ENCODE measurements at regions not wholly inside any gene's neighbourhood (a gene's known extent, or its start where the extent isn't known, plus 50 kb on each side); places are given as distances from the start of the nearest gene placed in this dataset.

DNA sequence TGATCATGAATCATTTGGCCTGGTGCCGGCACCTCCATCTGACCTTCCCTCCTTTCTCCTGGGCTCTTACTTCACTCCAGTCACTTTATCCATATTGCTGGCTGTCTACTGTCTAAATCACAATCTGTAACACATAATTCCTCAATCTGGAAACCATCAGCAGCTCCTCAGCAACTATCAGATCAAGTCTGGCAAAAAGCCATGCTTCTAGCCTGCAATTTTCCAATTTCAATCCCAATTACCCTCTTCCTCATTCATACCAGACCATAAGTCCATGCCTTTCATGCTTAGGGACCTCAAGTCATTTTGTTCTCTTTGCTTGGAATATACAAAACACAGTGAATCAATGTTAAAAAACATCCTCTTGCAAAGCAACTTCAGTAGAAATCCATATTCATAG, 882.8 kb upstream of the ANO3 start:
- H3K4me2 ChIP-seq (ENCODE audit: low read length): no peak overlapping the region
- ChIA-PET POLR2A (no interaction called here), CTCF (ENCODE audit: unreplicated experiment) (no interaction called here)
- H3K4me3 ChIP-seq (ENCODE audit: low read depth, low read length, poor library complexity, severe bottlenecking): no peak overlapping the region
- no peaks in the 10 kb centered on the region for H3K36me3 ChIP-seq (ENCODE audit: insufficient read depth, low read length)
- H3K9me3 ChIP-seq (ENCODE audit: low read length): no peaks in the 10 kb centered on the region
- H3K27ac ChIP-seq (ENCODE audit: low read depth, low read length, poor library complexity, severe bottlenecking): no peak overlapping the region
- no TSS peak for BruUV-seq (replicated peaks)
- intact Hi-C loops (cut with micrococcal nuclease; ENCODE audit: unreplicated experiment): no loop called here
- no peaks in the 10 kb centered on the region for H4K20me1 ChIP-seq (ENCODE audit: insufficient read depth, low read length)
- H3K4me1 ChIP-seq (ENCODE audit: insufficient read depth, low read length, poor library complexity, severe bottlenecking): no peaks in the 10 kb centered on the region
- no peak for DNase-seq (ENCODE audit: low spot score)
- no peaks in the 10 kb centered on the region for H3K79me2 ChIP-seq (ENCODE audit: insufficient read depth, low read depth, low read length)
- no peaks in the 10 kb centered on the region for H3K9me2 ChIP-seq (ENCODE audit: insufficient read depth, low read length)
- TF ChIP-seq EZH2phosphoT487 (IDR thresholded peaks at IDR 0.05; ENCODE audit: borderline replicate concordance, low read depth, low read length): no peak
- TF ChIP-seq CTCF (conservative IDR thresholded peaks at IDR 0.05; ENCODE audit: low read length): no peak
- no peak overlapping the region for H2AFZ ChIP-seq (ENCODE audit: low read length)

GRCh38 chr11:25453471-25453870, 878.5 kb upstream of the ANO3 start:
- CTCF ChIA-PET (ENCODE audit: unreplicated experiment): no interaction called here
- H3K9me2 ChIP-seq (ENCODE audit: insufficient read depth, low read length): no peaks in the 10 kb centered on the region
- H3K36me3 ChIP-seq (ENCODE audit: insufficient read depth, low read length): no peaks in the 10 kb centered on the region
- no peak overlapping the region for H3K27ac ChIP-seq (ENCODE audit: low read depth, low read length, poor library complexity, severe bottlenecking)
- no peaks in the 10 kb centered on the region for H3K4me1 ChIP-seq (ENCODE audit: insufficient read depth, low read length, poor library complexity, severe bottlenecking)
- H3K4me2 ChIP-seq (ENCODE audit: low read length): no peak overlapping the region
- no peaks in the 10 kb centered on the region for H3K79me2 ChIP-seq (ENCODE audit: insufficient read depth, low read depth, low read length)
- H2AFZ ChIP-seq (ENCODE audit: low read length): no peak overlapping the region
- no peak for DNase-seq (ENCODE audit: low spot score)
- no peaks in the 10 kb centered on the region for H3K9me3 ChIP-seq (ENCODE audit: low read length)
- H3K4me3 ChIP-seq (ENCODE audit: low read depth, low read length, poor library complexity, severe bottlenecking): no peak overlapping the region
- no peaks in the 10 kb centered on the region for H4K20me1 ChIP-seq (ENCODE audit: insufficient read depth, low read length)
- no TSS peak for BruUV-seq (replicated peaks)
- no peak for TF ChIP-seq CTCF (conservative IDR thresholded peaks at IDR 0.05; ENCODE audit: low read length)
- no peak for TF ChIP-seq EZH2phosphoT487 (IDR thresholded peaks at IDR 0.05; ENCODE audit: borderline replicate concordance, low read depth, low read length)
- POLR2A ChIA-PET: interaction anchor here (0.9 kb wide), 1 partner anchor 13 kb away, joined by 3 read pairs; no protein-coding TSS in a partner anchor
- intact Hi-C loops (cut with micrococcal nuclease; ENCODE audit: unreplicated experiment): no loop called here

DNA sequence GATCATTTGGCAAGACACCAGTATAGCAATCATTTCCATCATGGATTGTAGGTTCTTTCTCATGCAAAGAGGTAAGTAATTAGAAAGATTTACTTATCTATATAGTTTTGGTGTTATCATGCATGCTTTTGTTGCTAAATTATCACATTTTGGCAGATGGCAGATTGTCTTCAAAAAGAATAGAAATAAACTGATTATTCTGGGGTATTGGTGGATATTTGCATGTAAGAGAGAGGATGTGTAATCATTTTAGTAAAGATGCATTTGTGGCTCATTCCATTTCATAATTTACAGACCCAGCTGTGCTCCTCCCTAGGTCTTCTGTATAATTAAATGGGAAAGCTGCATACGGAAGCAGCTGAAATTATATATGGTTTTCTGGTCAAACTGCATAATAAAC, 875.7 kb upstream of the ANO3 start:
- intact Hi-C loops (cut with micrococcal nuclease; ENCODE audit: unreplicated experiment): no loop called here

More for the DNA sequence above, 875.7 kb upstream of the ANO3 start:
- Histone ChIP-seq H3K79me2 (ENCODE audit: insufficient read depth, low read depth, low read length) (no peaks in the 10 kb centered on the region), H2AFZ (ENCODE audit: low read length) (no peak overlapping the region), H3K9me2 (ENCODE audit: insufficient read depth, low read length) (no peaks in the 10 kb centered on the region), H3K4me1 (ENCODE audit: insufficient read depth, low read length, poor library complexity, severe bottlenecking) (no peaks in the 10 kb centered on the region), H3K27ac (ENCODE audit: low read depth, low read length, poor library complexity, severe bottlenecking) (no peak overlapping the region), H3K4me2 (ENCODE audit: low read length) (no peak overlapping the region), H3K4me3 (ENCODE audit: low read depth, low read length, poor library complexity, severe bottlenecking) (no peak overlapping the region), H4K20me1 (ENCODE audit: insufficient read depth, low read length) (no peaks in the 10 kb centered on the region), H3K9me3 (ENCODE audit: low read length) (no peaks in the 10 kb centered on the region), H3K36me3 (ENCODE audit: insufficient read depth, low read length) (no peaks in the 10 kb centered on the region)
- no peak for DNase-seq (ENCODE audit: low spot score)
- POLR2A ChIA-PET: no interaction called here
- BruUV-seq (replicated peaks): no TSS peak
- CTCF ChIA-PET (ENCODE audit: unreplicated experiment): no interaction called here
- no peak for TF ChIP-seq EZH2phosphoT487 (IDR thresholded peaks at IDR 0.05; ENCODE audit: borderline replicate concordance, low read depth, low read length)
- TF ChIP-seq CTCF (conservative IDR thresholded peaks at IDR 0.05; ENCODE audit: low read length): no peak
